ENCODE measurements at regions not wholly inside any gene's neighbourhood (a gene's known extent, or its start where the extent isn't known, plus 50 kb on each side); places are given as distances from the start of the nearest gene placed in this dataset.

DNA sequence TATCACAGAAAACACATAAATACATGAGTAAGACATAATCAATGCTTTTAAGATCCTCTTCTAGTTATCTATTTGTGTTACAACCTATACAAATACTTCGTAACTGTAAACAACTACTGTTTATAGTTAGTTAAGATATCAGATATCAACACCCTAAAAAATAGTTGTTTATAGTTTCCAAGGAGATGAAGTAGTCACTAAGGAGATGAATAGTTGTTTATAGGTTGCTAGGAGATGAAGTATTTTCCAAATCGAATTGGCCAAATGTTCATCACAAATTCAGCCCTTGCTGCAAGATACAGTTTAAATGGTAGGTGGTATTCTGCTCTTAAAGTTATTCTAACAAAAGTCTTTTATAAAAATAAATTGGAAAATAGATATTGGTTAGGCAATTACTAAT lies 618.2 kb upstream of the PCDH10 start:
- TF ChIP-seq, protein P1, sequence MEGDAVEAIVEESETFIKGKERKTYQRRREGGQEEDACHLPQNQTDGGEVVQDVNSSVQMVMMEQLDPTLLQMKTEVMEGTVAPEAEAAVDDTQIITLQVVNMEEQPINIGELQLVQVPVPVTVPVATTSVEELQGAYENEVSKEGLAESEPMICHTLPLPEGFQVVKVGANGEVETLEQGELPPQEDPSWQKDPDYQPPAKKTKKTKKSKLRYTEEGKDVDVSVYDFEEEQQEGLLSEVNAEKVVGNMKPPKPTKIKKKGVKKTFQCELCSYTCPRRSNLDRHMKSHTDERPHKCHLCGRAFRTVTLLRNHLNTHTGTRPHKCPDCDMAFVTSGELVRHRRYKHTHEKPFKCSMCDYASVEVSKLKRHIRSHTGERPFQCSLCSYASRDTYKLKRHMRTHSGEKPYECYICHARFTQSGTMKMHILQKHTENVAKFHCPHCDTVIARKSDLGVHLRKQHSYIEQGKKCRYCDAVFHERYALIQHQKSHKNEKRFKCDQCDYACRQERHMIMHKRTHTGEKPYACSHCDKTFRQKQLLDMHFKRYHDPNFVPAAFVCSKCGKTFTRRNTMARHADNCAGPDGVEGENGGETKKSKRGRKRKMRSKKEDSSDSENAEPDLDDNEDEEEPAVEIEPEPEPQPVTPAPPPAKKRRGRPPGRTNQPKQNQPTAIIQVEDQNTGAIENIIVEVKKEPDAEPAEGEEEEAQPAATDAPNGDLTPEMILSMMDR (conservative IDR thresholded peaks at IDR 0.05; ENCODE audit: control insufficient read depth, insufficient read depth, low read depth, low read length): no peak
- no peak overlapping the region for H3K4me3 ChIP-seq (ENCODE audit: control insufficient read depth, low read depth, low read length)
- DNase-seq (ENCODE audit: low read depth): no peak

DNA sequence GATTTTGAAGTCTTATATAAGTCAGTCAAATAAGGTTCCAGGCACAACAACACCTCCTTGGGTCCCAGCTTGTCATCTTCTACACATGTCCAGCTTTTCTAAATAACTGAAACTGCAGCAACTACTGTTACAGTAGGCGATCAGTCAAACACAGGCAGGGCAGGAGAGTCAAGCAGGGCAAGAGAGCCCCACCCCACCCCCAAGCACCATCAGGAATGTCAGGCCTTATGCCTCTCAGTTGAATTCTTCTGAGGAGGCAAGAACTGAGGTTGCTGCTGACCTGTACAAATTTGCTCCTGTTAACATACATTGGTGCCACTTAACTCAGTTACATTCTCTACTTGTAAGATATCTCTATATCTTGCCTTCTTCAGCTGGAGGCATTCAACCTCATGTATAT lies 608.8 kb upstream of the PCDH10 start:
- no peak for DNase-seq (ENCODE audit: low read depth)
- TF ChIP-seq, protein P1 (conservative IDR thresholded peaks at IDR 0.05; ENCODE audit: control insufficient read depth, insufficient read depth, low read depth, low read length): no peak
- no peak overlapping the region for H3K4me3 ChIP-seq (ENCODE audit: control insufficient read depth, low read depth, low read length)

DNA sequence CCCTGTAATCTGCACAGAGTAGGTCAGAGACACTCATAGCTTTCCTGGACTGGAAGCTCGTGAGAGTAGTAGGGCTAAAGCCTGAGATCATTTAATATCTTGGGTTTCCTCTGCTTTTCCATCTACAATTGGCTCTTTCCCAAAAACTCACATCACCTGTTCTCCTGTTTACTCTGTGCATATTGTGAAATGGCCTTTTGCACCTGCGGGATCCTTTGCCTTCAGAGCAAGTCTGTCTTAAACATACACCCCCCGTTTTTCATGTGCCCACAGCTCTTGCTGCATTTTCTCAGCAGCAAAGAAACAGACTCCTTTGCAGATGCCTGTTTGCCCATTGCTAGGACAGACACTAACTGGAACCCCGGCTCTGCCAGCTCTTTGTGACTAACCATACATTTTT lies 608.3 kb upstream of the PCDH10 start:
- TF ChIP-seq, protein P1 (conservative IDR thresholded peaks at IDR 0.05; ENCODE audit: control insufficient read depth, insufficient read depth, low read depth, low read length): no peak
- H3K4me3 ChIP-seq (ENCODE audit: control insufficient read depth, low read depth, low read length): no peak overlapping the region
- no peak for DNase-seq (ENCODE audit: low read depth)

DNA sequence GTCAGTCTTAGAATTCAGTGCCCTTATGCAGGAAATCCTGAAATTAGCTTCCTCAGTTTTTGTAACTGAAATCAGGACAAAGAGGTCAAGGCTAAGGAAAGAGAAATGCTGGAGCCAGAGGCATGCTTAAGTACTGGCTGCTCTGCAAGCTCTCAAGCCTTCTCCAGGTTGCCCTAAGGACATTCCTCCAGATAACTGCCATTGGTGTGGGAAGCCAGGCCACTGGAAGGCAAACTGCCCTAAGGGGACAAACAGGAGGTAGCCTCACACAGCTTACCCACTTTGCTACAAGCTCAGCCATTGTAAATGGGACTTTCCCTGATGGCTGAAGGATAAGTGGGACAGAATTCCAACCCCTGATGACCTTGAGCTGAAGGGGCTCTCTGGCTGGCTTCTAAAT lies 606.9 kb upstream of the PCDH10 start:
- no peak for DNase-seq (ENCODE audit: low read depth)
- no peak overlapping the region for H3K4me3 ChIP-seq (ENCODE audit: control insufficient read depth, low read depth, low read length)
- TF ChIP-seq, protein P1 (conservative IDR thresholded peaks at IDR 0.05; ENCODE audit: control insufficient read depth, insufficient read depth, low read depth, low read length): no peak

DNA sequence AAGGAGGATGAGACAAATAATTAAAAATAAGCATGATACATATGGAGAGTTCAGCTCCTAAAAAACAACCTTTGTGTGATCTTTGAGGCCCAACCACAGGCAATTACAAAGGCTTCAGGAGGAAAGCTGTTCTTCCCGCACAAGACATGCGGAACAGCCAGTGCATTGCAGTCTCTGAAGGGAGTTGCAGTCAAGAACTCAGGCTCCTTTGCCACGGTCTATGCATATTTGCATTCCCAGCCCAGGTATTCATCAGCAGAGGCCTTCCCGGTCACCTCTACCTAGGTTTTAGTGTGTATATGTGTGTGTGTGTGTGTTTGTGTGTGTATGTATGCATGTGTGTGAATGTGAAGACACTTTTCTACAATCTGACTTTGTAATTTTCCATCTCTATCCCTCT lies 600.6 kb upstream of the PCDH10 start:
- TF ChIP-seq, protein P1 (conservative IDR thresholded peaks at IDR 0.05; ENCODE audit: control insufficient read depth, insufficient read depth, low read depth, low read length): no peak
- no peak for DNase-seq (ENCODE audit: low read depth)
- no peak overlapping the region for H3K4me3 ChIP-seq (ENCODE audit: control insufficient read depth, low read depth, low read length)

DNA sequence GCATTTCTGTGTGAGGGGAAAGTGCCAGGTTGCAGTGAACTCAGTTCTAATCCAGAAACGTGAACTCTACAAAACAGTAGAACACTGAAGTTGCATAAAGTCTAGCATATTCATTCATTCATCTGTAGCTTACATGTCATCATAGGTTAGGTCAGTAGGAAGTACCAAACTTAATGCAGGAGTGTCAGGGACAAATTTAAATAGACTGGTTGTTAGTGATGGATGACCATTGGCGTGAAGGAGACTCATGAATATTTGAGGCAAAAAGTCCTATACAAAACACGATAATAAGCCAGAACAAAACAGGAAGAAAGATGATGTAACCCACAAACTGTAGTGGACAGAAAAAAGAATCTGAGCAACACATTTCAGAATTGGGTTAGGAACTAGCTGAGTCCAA lies 592.8 kb upstream of the PCDH10 start:
- TF ChIP-seq, protein P1 (conservative IDR thresholded peaks at IDR 0.05; ENCODE audit: control insufficient read depth, insufficient read depth, low read depth, low read length): no peak
- H3K4me3 ChIP-seq (ENCODE audit: control insufficient read depth, low read depth, low read length): no peak overlapping the region
- no peak for DNase-seq (ENCODE audit: low read depth)

DNA sequence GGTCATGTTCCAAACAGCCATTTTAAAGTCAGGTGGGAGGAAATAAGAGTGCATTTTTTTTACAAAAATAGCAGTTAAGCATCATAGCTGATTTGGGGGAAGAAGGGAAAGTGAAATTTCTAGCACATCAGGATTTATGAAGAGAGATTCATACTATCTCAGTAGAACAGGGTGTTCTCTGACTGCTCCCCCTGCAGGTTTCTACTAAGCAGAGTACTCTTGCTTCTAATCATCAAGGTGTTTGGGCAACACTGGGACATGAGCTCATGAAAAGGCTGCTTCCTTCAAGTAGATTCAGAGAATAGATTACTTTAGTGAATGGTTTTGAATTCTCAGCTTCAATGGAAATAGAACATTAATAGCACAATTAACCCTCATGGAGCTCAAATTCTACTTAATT lies 591.4 kb upstream of the PCDH10 start:
- no peak for DNase-seq (ENCODE audit: low read depth)
- H3K4me3 ChIP-seq (ENCODE audit: control insufficient read depth, low read depth, low read length): no peak overlapping the region
- TF ChIP-seq, protein P1 (conservative IDR thresholded peaks at IDR 0.05; ENCODE audit: control insufficient read depth, insufficient read depth, low read depth, low read length): no peak

All from fibroblast of mammary gland (primary cell).